T follicular helper cell (primary cell): ENCODE measurements at regions not wholly inside any gene's neighbourhood (a gene's known extent, or its start where the extent isn't known, plus 50 kb on each side); places are given as distances from the start of the nearest gene placed in this dataset.

Experiments
- DNase-seq: peaks from one replicate; pipeline ENCODE4 v3.0.0-alpha.2; 2020; ENCODE audit warnings: low read depth

DNA sequence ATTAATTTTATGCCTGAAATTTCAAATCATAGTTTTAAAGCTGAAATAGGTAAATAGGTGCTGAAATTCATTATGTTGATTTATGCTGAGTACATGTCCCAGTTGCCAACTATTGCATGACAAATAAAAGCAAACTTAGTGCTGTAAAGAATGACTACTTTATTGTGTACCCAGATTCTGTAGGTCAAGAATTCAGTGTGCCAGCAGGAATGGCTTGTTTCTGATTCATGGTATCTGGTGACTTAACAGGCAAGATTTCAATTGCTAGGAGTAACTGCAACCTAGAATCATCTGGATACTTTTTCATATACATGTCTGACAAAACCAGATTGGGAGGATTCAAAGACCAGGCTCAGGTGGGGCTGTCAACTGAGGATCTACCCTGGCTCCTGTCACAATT, 678.4 kb upstream of the ADAMTS5 start:
- no peak for DNase-seq

DNA sequence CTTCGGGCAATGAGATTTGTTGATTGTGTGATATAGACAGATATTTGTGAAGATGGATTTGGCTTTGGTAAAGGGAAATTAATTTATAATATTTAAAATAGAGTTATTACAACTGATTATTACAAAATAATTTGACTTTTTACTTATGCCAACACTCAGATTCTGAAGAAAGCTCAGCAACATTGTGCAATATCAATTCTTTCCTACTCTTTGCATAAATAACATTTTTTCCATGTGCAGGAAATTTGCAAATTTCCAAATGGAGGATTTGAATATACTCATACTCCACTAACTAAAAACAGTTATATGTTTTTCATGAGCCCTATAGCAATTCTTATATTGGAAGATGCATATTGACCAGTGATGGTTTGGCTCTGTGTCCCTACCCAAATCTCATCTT, 676.4 kb upstream of the ADAMTS5 start:
- no peak for DNase-seq

DNA sequence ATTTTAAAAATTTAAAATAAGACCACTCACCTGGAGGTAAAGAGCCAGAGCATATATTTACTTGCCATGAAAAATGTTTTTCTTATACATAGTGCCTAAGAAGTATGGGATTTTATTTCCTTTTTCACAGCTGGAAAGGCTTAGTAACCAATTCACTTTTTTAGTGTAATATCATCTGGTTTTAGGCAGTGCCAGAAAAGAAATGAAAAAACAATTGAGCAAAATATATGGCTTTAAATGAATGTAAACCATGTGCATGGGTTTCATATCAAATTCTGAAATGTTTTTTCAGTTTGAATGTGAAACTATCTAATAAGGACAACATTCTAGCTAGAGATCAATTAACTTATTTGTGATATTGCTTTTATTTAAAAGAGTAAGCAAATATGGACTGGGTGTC, 672.4 kb upstream of the ADAMTS5 start:
- DNase-seq = no peak

DNA sequence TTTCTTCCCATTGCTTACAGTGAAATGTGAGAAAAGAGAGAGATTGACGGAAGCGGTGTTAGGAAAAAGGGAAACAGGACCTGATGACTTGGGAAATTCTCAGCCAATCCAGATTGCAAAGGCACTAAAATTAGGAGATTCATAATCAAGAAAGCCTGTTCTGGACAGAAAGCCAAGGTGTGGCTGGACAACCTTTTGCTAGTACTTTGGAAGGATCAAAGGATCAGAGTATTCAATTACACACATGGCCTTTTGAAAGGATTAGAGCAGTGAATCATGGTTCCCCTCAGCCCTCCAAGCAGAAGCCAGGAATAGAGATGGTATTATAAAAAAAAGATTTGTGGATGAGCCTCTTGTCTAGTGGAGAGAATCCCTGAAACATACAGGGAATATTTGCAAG, 669.8 kb upstream of the ADAMTS5 start:
- DNase-seq = no peak

DNA sequence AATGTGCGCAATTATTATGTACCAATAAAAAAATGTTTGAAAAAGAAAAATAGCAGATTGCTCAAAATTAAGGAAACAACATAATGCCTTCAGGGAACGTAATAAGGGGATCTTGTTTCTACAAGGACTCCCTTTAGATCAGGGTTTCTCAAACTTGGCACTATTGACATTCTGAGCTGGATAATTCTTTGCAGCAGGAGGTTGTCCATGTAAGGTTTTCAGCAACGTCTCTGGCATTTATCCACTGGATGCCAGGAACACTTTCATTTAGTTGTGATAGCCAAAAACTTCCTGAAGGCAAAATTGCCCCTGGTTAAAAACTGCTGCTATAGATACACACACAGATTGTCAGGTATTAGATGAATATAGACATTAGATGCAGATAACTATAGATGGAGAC, 666.7 kb upstream of the ADAMTS5 start:
- no peak for DNase-seq

DNA sequence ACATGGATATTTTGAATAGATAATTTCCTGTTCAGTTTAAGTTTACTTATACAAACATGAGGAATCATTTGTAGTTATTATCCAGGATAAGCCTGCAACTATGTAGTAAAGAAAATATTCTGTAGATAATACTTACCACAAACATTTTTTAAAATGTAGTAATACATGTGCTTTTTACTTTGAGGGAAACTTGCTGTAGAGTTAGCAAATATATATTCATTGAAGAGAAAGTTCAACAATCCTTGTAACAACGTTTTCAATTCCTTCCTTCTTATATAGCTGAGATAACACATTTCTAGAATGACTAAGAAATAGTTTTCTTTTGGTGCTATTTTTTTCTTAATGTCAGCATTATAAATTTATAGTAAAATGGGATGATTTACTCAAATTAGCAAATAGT, 664.6 kb upstream of the ADAMTS5 start:
- DNase-seq = no peak

DNA sequence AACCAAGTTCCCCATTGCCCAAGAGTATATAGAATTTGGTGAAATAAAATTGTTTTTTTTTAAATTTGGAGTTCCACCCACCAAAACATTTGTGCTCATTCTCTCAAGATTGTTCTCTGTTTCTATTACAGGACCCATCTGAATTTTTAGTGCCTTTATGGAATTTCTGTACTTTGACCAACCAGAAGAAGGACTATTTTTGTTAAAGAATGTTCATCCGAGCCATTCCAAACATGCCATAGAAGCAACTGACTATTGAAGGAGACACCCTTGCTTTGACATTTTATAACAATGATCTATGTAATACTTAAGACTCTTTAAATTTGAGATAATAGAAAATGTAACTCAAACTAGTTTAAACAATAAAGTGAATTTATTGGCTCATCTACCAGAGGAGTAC, 655.7 kb upstream of the ADAMTS5 start:
- DNase-seq = no peak

DNA sequence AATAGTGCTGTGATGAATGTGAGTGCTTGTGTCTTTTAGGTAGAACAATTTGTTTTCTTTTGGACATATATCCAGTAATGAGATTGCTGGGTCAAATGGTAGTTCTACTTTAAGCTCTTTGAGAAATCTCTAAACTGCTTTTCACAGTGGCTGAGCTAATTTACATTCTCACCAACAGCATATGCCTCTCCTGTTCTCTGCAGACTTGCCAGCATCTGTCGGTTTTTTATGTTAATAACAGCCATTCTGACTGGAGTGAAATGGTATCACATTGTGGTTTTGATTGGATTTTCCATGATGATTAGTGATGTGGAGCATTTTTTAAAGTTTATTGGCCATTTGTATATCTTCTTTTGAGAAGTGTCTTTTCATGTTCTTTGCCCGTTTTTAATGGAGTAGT, 647.3 kb upstream of the ADAMTS5 start:
- no peak for DNase-seq

DNA sequence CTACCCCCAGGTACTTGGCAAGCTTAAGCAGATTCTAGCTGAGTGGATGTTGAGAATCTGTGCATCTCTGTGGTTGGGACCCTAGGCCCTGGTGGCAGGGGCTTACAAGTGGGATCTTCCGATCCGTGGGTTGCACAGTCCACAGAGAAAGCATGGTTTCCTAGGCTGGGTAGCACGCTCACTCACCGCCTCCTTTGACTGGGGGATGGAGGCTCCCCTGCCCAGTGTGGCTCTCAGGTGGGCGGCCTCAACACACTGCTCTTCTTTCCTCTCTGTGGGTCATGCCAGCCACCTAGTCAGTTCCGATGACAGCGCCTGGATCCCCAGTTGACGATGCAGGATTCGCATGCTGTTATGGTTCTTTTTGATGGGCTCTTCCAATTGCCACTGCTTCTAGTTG, 639.5 kb upstream of the ADAMTS5 start:
- DNase-seq = no peak

DNA sequence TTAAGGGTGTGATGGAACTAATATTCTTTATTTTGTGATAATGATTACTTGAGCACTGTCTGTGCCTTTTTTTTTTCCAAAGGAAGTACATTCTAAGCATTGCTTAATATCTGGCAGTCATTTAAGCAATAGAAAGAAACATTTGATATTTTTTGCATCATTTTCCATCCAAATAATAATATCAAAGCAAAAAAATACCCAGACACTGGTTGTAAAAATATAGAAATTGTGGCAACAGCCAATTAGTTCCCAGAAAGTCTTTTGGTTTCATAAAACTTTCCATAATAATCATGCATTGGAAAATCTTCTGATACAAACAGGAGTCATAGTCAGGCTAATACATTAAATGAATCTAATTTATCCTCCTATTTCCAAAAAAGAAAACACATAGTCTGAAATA, 629.3 kb upstream of the ADAMTS5 start:
- no peak for DNase-seq

DNA sequence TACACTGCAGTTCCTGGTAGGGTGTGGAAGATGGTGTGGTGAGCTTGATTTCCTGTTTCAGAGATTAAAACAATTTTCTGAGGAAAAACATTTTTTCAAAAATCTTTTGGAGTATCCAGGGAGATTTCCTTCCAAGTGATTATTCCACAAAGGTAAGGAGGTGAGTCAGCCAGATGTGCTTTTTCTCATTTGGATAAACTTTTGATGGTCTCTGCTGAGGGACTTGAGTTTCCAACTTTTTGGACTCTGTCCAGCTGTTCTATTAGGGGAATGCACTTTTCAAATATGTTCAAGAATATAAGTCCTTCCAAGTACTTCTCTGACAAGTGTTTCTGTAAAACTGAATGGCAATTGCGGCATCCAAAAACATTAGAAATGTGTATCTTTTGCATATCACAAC, 628.8 kb upstream of the ADAMTS5 start:
- no peak for DNase-seq

DNA sequence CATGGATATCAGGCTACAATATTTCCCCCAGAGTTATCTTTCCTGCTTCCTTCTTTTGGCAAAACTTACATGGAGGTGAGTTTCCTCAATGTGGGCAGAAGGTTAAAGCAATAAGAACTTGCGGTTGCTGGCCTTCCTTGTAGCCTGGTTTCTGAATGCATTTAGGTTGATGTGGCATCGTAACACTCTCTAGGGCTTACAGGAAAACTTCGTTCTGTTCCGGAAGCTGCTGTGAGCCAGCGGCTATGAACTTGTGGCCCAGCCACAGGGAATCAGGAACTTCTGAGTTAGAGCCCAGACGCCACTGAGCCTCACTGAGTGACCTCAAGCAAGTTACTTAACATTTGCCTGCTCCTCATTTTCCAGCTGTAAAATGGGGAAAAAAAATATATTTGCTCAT, 623.4 kb upstream of the ADAMTS5 start:
- DNase-seq = no peak

DNA sequence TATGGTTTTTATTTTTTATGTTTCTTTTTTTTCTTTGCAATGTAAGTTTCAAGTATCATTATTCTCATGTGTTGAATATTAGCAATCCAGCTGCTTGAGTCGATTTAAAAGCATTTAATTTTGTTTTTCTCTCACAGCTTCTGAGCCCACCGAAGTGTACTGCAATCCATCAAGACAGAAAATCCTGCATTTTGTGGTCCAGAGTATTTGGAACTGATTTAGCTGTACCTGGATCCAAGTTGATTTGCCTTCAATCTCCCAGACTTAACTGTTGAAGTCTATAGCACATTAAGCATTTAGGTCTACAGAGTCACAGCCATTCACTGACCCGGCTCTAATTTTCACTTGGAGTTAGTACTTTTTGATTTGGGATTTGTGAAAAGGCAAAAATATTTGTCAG, 622.9 kb upstream of the ADAMTS5 start:
- DNase-seq = no peak

DNA sequence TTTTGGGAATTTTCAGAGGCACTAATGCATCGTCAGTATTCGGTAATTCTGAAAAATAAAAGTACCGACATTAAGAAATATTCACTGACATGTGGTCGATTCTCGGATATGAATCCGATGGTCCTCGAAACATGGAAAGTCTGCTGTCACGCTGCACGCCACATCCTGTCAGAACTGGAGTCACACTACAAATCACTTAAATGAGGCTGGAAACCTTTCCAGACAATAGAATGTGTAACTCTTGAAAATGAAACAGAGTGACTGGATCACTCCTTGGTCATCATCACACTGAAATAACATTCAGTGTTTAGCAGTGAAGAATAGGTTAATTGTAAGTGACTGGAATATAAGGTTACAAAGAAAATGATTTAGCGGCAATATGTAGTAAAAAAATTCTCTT, 620.1 kb upstream of the ADAMTS5 start:
- DNase-seq = no peak

DNA sequence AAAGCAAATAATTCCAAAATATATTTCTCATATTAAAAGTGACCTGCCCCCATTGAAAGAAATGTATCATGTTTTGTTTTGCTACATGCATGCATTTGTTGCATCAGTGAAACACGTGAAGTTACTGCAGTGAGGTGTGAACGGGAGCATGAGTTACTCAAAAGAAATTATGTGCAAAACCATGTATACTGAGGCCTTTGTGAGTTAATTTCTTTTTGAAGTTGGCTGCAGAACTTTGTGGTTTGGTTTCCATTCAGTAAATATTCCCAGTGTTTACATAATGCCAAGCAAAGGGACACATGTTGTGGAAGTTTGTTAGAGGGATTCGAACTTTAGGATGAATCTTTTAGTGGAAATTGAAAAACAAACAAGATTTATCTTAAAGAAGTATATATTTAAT, 619.4 kb upstream of the ADAMTS5 start:
- DNase-seq = no peak

DNA sequence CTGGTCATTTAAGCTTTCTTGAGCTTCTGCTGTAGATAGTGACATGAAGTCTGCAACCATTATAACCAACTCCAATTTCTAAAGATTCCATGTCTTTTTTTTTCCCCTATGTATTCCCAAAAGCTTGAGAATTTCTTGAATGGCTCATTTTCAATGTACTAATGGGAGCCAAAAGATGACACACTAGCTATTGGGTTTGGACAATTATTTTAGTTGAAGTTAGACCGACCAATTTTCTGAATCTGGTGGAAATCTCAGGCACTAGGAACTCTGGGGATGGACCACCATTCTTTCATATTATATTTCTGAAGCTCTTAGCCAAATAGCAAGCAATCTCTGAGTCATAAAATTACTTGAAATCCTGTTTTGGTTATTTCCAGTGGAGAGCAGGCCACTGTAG, 617.4 kb upstream of the ADAMTS5 start:
- DNase-seq = no peak

DNA sequence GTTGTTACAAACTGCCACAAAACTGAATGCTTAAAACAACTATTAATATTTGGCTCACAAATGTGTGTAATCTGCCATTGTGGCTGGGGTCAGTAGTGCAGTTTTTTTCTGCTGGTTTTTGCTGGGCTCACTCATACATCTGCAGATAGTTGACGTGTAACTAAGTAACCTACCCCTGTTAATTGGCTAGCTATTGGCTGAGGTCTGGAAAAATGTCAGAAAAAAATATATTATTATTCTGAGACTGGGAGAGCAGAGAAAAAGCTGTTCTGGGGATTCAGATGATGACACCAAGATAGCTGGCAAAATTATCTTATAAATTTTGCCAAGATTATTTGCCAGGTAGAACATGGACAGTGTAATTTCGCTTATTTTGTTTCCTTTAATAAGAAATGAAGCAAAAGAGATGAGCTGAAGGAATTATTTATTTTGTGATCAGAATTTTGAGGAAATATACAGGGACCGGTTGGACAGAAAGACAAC, 616.1 kb upstream of the ADAMTS5 start:
- DNase-seq = no peak

DNA sequence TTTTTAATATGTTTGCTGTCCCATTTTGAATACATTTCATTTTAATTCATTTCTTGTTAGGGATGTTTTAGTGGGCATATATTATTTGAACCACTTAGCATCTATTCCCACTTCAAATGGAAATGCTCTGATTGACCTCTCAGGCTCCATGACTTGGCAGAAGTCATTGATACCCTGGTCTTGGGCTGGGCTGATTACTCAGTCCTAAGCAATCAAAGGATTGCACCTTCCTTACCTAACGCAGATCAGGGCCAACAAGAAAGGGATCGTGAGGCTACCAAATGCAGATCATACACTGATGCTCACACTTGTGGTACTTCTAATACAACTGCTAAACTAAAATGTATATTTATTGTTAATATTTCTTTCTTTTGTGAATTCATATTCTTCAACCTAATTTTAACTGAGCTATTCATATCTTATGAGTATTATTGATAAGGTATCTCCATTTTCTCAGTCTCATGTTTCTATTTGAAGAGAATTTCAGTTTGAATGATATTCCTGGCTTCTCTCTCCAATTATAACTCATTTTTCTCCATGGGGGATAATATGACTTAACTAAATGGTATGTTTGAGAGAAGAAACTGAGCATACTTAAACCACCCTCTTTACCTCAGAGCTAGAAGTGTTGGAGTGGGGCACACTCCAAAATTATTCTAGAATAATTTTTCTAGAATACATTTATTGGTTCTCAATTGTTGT, 615.5 kb upstream of the ADAMTS5 start:
- no peak for DNase-seq

DNA sequence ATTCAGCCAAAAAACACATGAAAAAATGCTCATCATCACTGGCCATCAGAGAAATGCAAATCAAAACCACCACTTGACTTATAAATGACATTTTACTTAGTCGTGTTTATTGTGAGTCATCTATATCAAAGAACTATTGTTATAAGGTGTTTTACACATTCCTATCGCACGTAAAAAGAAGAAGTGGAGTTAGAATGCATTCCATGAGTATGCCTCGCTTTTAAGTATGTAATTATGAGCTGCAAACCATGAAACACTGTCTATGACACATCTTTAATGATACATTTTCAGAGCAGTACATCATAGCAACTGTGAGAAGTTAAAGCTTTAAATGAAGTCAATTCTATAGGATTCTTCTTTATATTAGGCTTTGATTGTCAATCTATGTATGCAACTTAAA, 614.3 kb upstream of the ADAMTS5 start:
- no peak for DNase-seq

DNA sequence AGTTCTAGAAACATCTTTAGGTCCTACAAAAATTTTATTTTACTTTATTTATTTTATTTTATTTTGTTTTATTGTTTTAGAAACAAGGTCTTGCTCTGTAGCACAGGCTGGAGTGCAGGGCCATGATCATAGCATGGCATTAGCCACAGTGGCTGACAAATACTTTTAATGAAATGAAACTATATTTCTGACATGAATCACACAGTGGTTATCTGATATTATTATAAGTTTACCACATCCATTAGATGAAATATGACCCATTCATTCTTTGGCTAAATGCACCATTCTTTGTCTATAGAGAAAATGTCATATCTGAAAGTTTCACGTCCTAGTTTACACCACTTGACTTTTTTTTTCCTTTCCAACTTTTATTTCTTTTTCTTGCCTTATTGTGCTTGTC, 613.4 kb upstream of the ADAMTS5 start:
- no peak for DNase-seq

DNA sequence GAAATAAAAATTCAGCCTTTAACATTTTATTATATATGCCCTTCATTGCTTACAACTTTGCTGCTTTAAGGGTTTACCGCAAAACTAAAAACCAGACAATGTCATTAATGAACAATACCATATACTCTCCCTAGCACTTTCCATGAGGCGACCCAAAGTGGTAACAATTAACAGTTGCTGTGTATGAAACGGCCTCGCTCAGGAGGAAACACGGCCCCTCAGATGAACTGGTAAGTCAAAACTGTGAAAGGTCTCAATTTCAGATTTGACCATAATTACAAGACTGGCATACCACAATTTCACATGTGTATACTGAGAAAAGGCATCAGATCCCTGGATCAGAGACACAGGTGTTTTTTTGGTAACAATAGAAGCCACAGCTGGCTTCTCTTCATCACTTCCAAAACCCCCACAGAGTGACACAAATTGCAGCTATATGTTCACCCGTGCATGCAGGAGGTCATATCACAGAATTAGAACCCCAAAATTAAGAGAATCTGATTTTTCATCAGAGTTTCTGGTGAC, 611.9 kb upstream of the ADAMTS5 start:
- DNase-seq = no peak

DNA sequence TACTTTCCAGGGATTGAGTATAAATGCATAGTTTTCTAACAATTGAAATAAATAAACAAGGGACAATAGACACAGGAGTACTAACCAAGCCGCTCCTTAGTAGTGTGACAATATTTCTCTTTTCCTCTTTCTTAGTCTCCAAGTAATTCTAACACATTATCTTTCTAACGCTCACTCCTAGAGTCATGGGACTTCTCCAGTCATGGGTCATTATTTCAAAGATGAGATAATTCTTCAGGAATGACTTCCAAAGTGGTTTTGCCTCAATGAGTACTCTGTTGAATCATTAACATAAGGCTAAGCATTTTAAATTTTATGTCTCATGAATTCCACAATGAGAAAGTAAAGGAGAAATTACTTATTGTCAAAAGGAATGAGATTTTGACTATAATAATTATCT, 605.8 kb upstream of the ADAMTS5 start:
- DNase-seq = no peak

DNA sequence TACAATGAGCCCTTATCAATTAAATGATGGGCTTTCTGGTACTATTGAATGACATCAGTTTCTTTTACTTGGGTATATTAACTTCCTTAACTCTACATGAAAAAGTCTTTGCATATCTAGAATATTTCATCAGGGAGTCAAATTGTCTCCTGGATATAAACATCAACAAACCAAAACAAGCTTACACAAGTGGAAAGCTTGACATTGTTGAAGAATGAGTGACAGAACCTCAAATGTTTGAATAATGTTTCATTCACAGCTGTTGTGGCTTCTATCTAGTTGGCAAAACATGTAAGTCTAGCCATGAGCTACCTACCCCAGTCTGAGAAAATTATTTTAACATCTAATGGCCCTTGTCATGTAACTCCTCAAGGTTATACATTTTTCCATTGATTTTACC, 604.8 kb upstream of the ADAMTS5 start:
- no peak for DNase-seq

DNA sequence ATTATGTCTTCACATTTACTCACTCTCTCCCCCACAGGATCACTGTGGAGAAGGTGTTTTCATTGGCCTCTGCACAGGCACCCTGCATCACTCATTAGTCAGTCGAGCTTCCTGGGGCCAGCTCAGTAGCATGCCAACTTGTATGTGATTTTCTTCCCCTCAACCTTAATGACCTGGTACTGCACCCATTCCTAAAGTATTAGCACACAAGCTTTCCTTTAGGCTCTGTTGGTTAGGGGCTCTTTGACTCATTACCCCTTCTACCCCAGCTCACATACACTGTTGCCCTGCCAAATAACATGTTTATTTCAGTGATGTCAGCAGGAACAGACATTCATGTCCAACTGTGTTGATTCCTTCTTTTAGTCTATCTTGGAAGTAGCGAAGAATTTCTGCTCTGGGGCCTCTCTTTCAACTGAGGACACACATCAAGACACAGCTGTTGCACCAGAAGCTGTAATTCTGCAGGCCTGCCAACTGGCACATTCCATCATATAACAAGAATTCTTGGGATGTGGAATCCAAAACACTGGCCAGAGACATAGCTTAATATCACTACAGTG, 603.5 kb upstream of the ADAMTS5 start:
- DNase-seq = no peak
